Stimulated activated CD4-positive, alpha-beta T cell treated with anti-CD3 and anti-CD28 coated beads, Interleukin-1b, Interleukin-23, amount 100 ng/mL, for 24 hours (primary cell): ENCODE measurements at regions not wholly inside any gene's neighbourhood (a gene's known extent, or its start where the extent isn't known, plus 50 kb on each side); places are given as distances from the start of the nearest gene placed in this dataset.
"Not testable (repeated sequence)": the region's sequence is repeated elsewhere in the genome, so short reads cannot be mapped to it uniquely, and the experiment has no call there.

Experiments used
- DNase-seq, 4 experiments: peaks; one replicate each; pipeline ENCODE4 v3.0.0-alpha.2; 2020; ENCODE audit warnings: low read depth in 4 of 4, low spot score in 1 of 4

DNA sequence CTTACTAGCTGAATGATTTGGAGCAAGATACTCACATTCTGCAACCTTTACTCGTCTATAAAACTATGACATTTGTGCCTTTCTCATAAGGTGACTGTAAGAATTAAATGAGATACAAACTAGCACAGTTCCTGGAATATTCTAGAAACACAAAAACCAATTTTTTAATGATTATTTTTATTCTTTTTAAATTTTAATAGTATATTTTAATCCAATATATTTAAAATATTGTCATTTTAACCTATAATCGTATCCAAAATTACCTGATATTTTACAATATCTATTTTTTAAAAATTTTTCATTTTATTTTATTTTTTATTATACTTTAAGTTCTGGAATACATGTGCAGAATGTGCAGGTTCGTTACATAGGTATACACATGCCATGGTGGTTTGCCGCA, 238.1 kb downstream of the OLFM4 start:
- no peak for DNase-seq

DNA sequence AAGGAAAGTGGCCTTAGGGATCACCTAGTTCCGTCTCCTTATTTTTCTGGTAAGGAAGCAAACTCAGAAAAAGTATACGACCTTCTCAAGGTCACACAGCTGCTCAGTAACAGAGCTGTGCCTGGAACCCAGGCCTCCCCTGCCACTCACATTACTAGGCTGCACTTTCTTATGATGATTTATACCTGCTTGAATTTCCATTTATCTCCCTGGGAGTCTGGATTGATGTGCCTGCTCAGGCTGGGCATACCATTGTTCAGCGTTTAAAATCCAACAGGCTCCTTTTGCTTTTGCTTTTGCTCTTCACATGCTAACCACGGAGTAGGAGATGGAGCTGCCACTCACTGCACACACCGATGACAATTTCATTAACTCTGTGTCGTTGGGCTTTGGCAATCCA, 241.0 kb downstream of the OLFM4 start:
- DNase-seq: no peak

DNA sequence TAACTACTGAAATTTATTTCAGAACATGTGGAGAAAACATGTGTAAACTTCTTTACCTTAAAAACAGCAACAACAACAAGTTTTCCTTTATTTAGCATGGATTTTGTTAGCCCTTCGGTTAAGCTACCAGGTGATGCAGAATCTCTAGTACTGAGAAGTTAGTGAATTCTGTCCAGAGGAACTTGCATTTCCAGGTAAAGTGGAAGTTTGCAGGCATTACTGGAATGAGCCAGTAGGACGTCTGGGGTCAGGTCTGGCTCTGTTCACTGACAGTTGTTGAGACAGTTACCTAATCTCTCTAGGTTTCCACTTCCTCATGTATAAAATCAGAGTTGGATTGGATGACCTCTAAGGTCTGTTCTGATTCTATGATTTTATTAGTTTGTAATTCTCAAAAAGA, 244.3 kb downstream of the OLFM4 start:
- DNase-seq: no peak

DNA sequence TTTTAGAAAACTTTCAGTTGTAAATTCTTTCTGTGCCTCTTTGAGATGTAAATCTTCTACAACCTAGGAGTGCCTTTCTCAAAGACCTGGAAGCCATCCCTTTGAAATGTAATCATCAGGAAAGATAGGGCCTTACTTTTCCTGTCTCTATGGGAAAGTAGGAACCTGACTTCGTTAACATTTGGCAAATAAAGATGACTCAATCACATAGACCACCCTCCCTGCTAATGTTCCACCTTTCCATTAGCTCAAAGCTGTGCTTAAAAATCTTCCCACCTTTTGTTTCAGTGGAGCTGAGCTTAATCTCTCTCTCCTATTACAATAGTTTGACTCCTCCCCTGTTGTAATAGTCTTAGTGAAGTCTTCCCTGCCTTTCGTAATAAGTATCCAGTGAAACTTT, 247.7 kb downstream of the OLFM4 start:
- no peak for DNase-seq

DNA sequence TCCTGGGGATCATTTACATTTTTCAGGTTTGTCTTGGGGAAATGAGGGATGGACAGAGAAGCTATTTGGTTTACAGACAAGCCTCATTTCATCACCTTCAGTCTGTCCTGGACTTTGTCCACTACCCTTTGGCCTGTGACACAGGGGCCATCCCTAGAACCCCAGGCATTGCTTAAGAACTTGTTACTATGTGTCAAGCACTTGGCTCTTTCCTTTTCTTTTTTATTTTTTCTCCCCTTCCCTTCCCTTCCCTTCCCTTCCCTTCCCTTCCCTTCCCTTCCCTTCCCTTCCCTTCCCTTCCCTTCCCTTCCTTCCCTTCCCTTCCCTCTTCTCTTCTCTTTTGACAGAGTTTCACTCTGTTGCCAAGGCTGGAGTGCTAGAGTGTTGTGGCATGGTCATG, 253.1 kb downstream of the OLFM4 start:
- DNase-seq: no peak

DNA sequence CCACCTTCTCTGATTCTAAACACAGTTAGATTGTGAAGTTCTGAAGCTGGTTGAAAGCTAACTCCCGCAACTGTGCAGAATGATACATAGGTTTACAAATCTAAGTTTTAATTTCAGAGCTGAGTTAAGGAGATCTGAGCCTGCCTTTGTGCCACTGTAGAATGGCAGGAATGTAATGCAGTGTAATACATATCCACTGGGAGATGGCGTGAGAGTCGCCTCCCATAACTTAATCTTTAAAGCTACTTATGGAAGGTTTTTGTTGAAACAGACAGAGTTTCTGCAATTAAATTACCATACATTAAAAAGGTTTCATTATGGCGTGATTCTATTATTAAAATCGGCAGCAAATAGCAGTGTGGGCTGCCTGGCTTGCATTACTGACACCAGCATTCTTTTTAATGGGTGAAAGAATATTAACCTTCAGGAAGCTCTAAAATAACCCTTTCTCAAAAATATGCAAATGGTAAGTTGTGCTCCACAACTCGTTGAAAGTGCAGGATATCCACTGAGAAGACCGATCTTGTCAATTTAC, 257.4 kb downstream of the OLFM4 start:
- DNase-seq: no peak

DNA sequence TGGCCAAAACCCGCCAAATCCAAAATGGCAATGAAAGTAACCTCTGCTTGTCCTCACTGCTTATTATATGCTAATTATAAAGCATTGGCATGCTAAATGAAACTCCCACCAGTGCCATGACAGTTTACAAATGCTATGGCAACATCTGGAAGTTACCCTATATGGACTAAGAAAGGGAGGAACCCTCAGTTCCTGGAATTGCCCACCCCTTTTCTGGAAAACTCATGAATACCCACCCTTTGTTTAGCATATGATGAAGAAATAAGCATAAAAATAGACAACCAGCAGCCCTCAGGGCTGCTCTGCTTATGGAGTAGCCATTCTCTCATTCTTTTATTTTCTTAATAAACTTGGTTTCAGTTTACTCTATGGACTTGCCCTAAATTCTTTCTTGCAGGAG, 269.8 kb downstream of the OLFM4 start:
- no peak for DNase-seq

DNA sequence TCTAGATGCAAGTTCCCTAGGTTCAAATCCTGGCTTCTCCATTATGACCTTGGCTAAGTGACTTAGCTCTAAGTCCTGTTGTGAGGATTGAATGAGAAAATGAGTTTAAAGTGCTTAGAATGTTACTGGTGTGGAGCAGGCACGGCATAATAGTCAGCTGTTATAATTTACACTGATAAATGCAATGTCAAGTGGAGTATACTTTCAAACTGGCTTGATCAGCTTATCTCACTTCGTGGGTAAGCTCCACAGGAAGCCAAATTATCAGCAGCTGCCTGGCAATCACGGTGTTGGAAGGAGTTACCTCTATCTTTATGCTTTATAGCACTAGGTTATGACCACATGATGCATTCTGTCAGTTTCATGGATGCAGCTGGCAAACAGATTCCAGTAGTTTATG, 272.8 kb downstream of the OLFM4 start:
- no peak for DNase-seq

DNA sequence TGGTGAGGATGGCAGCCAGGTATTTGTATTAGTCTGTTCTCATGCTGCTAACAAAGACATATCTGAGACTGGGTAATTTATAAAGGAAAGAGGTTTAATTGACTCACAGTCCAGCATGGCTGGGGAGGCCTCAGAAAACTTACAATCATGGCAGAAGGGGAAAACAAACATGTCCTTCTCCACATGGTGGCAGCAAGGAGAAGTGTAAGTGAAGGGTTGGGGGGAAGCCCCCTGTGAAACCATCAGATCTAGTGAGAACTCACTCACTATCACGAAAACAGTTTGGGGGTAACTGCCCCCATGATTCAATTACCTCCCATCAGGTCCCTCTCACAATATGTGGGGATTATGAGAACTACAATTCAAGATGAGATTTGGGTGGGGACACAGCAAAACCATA, 276.8 kb downstream of the OLFM4 start:
- not testable (repeated sequence) for DNase-seq

DNA sequence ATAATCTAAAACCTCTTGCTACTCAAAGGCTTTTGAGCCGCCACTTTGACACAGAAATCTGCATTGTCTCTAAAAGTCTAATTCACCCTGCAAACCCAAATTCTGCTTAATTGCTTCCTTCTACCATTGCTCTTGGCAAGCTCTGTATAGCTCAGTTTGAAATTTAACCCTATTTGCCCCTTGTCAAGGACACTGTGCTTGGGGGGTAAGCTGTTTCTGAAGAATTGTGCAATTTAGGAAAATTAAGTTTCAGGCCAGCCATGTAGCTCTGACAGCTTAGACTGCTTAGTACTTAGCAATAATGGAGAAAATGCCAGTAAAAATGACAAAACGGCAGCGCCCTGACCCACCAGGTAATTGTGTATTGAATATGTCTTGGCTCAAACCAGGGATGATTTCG, 282.2 kb downstream of the OLFM4 start:
- no peak for DNase-seq

DNA sequence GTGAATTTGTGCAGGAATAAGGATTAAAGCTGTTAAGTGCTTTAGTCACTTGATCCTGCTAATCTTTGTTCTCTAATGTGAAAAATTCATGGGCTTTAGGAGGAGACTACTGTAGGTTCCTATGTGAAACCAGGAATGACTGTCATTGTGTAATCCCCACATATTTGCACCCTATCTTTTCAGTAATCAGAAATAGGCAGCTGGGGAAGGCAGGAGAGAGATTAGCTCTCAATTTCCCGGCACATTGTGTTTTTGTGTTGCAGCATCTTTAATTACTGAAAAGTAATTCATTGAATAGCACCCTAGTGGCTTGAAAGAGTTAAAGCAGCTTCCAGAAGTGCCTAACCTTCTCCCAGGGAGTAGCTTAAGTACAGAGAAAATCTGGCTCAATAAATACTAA, 282.9 kb downstream of the OLFM4 start:
- no peak for DNase-seq

DNA sequence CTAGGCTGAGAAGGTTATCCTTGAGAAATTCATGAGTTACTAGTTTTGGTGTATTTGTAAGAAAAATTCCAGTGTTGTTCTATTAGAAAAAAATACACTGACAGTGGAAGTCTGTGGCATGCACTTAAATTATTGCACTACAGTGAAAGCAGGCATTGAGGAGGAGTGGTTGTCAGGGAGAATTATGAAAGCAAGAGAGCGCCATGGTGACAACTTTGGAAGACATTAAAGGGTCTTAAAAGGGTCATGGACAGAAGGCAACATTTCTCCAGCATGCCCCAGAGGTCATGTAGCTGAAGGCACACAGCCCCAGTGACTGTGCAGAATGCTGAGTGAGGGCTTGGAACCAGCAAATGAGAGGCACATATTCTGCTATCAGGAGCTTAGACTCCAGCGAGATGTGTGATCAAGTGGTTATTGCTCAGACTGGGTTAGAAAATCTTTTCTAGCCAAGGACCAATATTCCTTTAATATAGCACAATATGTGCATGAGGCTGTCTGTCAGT, 292.7 kb downstream of the OLFM4 start:
- no peak for DNase-seq

DNA sequence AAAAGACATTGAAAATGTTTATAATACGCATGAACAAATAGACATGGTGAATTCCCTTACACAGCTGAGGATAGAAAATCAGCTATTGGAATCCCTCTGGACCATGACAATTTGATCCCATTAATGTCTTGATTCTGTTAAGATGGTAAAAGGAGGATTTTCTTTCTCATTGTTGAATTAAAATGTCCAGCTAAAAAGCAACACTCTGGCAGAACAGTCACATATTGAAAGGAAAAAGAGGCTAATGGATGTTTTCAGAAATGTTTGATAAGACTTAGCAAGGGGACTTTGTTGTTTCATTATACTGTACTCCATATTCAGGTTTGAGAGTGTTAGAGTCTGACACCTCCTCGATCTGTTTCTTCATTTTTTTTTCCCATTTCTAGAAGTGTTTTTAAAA, 296.0 kb downstream of the OLFM4 start:
- no peak for DNase-seq

DNA sequence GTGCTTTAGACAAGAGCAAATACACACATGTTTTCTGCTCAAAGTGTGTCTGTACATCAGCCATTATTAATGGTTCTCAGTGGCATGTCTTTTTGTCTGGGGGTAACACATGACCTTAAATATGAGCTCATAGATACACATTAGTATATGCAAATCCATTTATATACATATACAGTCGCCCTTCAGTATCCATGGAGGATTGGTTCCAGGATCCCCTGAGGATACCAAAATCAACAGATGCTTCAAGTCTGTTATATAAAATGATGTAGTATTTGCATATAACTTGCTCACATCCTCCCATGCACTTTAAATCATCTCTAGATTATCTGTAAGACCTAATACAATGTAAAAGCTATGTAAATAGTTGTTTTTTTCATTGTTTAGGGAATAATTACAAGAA, 298.1 kb downstream of the OLFM4 start:
- DNase-seq: no peak

DNA sequence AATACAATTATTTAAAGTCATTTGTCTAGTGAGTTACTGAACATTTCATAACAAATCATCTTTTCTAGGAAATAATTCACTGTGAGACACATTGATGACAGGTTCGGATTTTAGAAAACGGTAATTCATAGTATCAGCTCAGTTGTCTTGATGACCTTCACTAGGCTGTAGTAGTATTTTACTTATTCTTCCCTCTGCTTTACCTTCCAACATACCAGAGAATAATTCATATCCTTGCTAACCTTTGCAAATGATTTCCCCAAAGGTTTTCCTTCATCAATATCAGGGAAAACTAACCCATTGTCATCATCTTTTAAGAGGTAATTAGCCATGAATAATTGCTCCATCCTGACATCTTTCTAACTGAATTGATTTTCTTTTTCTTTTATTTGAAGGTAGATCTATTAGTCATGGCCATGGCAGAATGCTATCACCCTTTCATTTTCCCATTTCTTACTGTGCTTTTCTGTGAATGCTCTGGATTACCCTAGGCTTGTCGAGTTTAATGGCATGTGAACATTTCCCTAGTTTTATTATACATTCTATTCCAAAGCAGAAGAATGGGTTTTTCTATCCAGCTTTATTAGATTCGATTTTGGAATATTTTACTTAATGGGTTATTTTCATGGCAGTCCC, 299.2 kb downstream of the OLFM4 start:
- no peak for DNase-seq

DNA sequence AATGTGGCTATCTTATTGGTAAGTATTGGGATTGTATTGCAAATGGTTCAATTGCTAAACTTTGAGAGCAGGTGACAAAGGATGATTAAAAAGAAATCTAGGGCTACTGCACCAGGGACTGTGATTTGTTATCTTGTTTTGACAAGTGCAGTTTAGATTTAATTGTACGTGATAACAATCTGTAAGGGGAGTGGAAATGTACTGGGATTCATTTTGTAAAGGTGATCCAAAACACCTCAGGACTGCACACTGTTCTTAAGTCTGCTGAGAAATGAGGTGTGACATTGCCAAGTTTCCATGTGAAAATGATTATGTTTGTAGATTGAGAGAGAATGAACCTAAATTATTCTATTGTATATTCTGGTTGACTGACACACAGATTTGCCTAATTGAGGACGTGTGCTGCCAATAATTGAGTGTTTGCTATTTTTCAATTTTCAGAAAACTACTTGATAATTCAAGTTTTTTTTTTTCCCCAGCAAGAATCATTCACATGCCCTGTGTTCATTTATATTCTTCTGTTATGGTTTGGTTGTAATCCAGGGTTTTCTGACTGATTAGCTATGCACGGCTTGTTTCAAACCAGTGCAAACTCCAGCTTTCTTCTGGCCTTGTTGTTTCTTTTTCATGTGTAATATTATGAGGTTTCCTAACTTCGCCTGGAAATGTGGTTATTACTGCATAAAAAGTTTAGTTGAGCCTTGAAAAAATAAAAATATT, 308.0 kb downstream of the OLFM4 start:
- no peak for DNase-seq

DNA sequence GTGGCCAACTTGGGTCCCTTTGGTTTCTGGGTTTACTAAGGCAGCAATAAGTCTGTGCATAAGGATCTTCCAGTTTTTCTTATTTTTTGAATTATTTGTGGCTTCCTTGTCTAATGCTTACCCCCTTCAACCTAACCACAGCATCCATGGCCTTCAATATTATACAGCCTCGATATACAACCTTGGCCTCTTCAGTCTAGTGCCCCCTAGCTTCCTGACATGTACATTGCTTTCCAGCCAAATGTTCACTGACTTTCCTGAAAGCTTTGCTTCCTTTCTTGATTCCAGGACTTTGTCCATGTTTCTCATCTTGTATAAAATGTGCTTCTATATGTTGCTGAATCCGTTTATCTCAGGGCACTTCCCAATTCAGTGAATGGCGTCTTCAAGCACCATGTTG, 310.1 kb downstream of the OLFM4 start:
- DNase-seq: no peak

DNA sequence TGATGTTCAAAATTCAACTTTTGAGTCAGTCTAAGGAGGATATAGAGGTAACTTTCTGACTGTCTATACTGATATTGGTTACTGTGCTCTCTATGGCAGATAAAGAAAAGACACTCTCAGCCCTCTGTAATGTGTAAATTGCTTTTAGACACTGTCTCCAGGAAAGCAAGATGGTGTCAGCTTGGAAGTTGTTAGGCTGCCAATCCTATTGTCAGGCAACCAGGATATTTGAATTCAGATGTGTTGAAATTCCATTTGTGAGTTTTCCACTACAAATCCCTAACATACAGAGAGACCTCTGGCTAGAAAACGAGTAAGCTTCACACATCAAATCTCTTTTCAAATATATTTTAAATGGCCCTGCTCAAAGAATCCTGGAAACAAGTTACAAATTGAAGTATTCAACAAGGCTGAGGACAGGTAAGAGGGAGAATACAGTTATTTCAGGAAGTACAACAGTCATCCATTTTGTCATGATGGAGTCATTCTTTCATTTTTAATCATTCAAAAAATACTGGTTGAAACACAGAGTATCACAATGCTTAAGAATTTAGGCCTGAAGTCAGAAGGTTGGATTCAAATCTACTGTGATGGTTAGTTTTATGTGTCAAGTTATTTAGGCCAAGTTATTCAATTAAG, 312.0 kb downstream of the OLFM4 start:
- no peak for DNase-seq

DNA sequence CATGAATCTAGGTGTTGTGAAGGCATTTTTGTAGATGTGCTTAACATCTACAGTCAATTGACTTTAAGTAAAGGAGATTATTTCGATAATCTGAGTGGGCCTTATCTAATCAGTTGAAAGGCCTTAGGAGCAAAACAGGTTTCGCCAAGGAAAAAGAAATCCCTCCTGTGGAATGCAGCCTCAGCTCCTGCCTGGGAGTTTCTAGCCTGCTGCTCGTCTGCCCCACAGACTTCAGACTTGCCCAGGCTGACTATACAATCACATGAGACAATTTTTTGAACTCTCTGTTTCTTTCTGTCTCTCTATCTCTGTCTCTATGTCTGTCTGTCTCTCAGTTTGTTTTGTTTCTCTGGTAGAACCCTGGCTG, 312.5 kb downstream of the OLFM4 start:
- no peak for DNase-seq

DNA sequence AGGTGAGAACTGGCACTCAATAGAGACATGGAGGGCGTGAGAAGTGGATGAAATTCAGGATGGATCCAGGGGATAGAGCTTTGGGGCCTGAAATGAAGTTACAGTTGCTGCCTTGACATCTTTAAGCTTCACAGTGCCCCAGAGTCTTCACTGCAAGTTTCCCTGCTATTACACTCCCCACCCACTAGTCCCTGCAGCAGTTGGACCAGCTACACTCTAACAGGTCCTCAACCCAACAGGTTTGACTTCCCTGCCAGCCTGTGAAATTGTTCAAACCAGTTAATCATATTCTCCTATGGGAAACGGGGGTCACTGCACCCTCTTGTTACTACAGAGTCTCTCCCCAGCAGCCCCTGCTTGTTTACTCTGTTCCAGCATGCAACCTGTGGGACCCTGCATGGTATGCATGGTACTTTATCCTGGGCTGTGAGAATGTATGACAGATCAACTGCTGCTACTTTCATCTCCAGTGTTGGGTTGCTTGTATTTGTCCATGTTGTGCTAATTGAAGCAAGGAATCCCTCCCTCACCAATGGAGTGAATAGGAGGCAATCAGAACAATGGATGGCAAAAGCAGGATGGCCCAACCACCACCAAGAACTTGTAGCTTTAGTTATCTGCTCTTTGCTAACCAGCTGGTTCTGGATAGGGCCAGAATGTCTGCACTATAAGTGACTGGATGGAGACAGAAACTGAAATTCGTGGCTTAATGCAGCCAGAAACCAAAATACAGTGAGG, 314.2 kb downstream of the OLFM4 start:
- no peak for DNase-seq

DNA sequence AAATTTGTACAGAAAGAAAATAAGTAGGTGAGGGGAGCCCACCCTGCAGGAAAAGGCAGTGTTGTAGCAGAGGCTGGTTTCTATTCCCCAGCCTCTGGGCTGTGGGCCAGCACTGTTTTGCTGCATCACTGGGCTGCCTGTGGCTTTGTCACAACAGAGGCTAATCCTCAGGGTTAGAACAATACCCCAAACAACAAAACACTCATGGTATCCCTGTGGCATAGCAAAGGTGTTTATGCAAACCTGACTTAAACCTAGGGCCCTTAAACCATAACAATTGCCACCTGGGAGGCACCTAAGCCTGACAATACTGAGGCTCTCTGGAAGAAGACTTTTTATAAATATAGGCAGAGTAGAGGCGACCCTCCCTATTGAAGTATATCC, 314.7 kb downstream of the OLFM4 start:
- DNase-seq: no peak

DNA sequence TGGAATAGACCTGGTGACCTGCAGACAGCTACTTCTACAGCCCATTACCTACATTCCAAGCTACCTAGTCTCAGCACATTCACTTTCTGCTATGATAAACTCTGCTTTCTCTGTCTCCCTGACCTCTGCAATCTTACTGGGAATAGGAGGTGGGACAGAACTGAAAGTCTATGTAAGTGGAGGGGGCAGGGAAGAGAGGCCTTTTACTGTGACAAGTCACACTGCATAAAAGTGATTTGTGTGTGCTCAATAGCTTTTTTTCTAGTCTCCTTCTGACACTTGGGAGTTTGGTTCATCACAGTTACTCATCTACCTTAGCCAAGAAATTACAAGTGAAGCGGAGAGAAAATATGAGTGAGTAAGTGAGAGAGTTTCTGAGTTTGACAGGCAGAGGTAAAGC, 322.4 kb downstream of the OLFM4 start:
- no peak for DNase-seq
